H1 (cell line): ENCODE measurements at regions not wholly inside any gene's neighbourhood (a gene's known extent, or its start where the extent isn't known, plus 50 kb on each side); places are given as distances from the start of the nearest gene placed in this dataset.

Source experiments
- CTCF ChIA-PET: fragments of 300-600 bp; sonication (Branson Sonifier 250); formaldehyde crosslinking; loops from one replicate; lab custom pipeline; 2021; ENCODE audit not compliant: partially characterized antibody; lab: Charles Lee
- POLR2A ChIA-PET: fragments of 300-600 bp; sonication (Branson Sonifier 250); formaldehyde crosslinking; loops from one replicate; lab custom pipeline; 2021; ENCODE audit warnings: inconsistent platforms; ENCODE audit not compliant: partially characterized antibody; lab: Charles Lee
- DNase-seq, 2 experiments: peaks; one replicate each; pipeline versions ENCODE4 v3.0.0 to v3.0.0-alpha.2; 2010 to 2022; ENCODE audit warnings: low spot score in 2 of 2, low read depth in 1 of 2, mixed read lengths in 1 of 2
- FAIRE-seq: peaks from 2 replicates; lab custom pipeline; 2011; peaks lifted over from hg19 to GRCh38; lab: Jason Lieb, UNC
- H2AFZ ChIP-seq: 2 replicates; pipeline ENCODE4 v1.8.1; 2012; ENCODE audit warnings: low read length, inconsistent platforms
- H2AK5ac ChIP-seq: 2 replicates; pipeline ENCODE4 v1.6.1; 2013; ENCODE audit warnings: low read depth, low read length
- H2BK120ac ChIP-seq: replicated peaks from 2 replicates; pipeline ENCODE3; 2013; ENCODE audit warnings: low read depth, low read length, inconsistent platforms
- H2BK12ac ChIP-seq: 2 replicates; pipeline ENCODE4 v1.6.1; 2013; ENCODE audit warnings: low read depth, low read length
- H2BK15ac ChIP-seq: 2 replicates; pipeline ENCODE4 v1.6.1; 2013; ENCODE audit warnings: low read length
- H2BK20ac ChIP-seq: 2 replicates; pipeline ENCODE4 v1.6.1; 2013; ENCODE audit warnings: low read length
- H2BK5ac ChIP-seq: 2 replicates; pipeline ENCODE4 v1.6.1; 2013; ENCODE audit warnings: low read depth, low read length
- H3K14ac ChIP-seq: 2 replicates; pipeline ENCODE4 v1.6.1; 2013; ENCODE audit warnings: inconsistent platforms; ENCODE audit not compliant: insufficient read length
- H3K18ac ChIP-seq: 2 replicates; pipeline ENCODE4 v1.6.1; 2013; ENCODE audit warnings: low read length; ENCODE audit errors: extremely low read depth
- H3K23ac ChIP-seq: 2 replicates; pipeline ENCODE4 v1.6.1; 2013; ENCODE audit warnings: inconsistent platforms; ENCODE audit not compliant: insufficient read length
- H3K23me2 ChIP-seq: 2 replicates; pipeline ENCODE4 v1.6.1; 2013; ENCODE audit warnings: low read depth, low read length
- H3K27ac ChIP-seq: 2 replicates; pipeline ENCODE4 v1.6.1; 2011; ENCODE audit warnings: low read depth, low read length, inconsistent platforms
- H3K27me3 ChIP-seq, 4 experiments: replicated peaks in 1 of 4; 1 replicate in 1 of 4; 2 replicates in 3 of 4; pipeline versions ENCODE4 v1.6.1 to v1.8.1; 2011 to 2013; ENCODE audit warnings: low read length in 3 of 4, mild to moderate bottlenecking in 3 of 4, inconsistent platforms in 2 of 4, mixed read lengths in 2 of 4, moderate library complexity in 1 of 4; ENCODE audit not compliant: control insufficient read depth in 3 of 4, insufficient read depth in 3 of 4; ENCODE audit errors: extremely low read depth in 1 of 4
- H3K36me3 ChIP-seq, 4 experiments: 2 replicates each; pipeline versions ENCODE4 v1.6.1 to v1.8.1; 2011 to 2013; ENCODE audit warnings: mild to moderate bottlenecking in 4 of 4, low read length in 3 of 4, moderate library complexity in 2 of 4, control low read depth in 1 of 4, inconsistent platforms in 1 of 4; ENCODE audit not compliant: insufficient read depth in 4 of 4, control insufficient read depth in 2 of 4
- H3K4ac ChIP-seq: replicated peaks from 2 replicates; pipeline ENCODE3; 2013; ENCODE audit warnings: low read length, low read depth, mixed read lengths, inconsistent platforms; ENCODE audit not compliant: insufficient read length
- H3K4me1 ChIP-seq, 4 experiments: replicated peaks in 1 of 4; 1 replicate in 1 of 4; 2 replicates in 3 of 4; pipeline versions ENCODE4 v1.6.1 to v1.8.1; 2011 to 2013; ENCODE audit warnings: low read length in 3 of 4, inconsistent platforms in 2 of 4, mixed read lengths in 1 of 4; ENCODE audit not compliant: insufficient read depth in 4 of 4, control insufficient read depth in 3 of 4
- H3K4me2 ChIP-seq, 2 experiments: 2 replicates each; pipeline versions ENCODE4 v1.6.1 to v1.8.1; 2011 to 2013; ENCODE audit warnings: low read depth in 2 of 2, low read length in 2 of 2, control low read depth in 1 of 2, inconsistent platforms in 1 of 2, mild to moderate bottlenecking in 1 of 2; ENCODE audit not compliant: insufficient read depth in 1 of 2
- H3K4me3 ChIP-seq, 4 experiments: fragments of 200-600, 300-600 bp in 1 of 4; sonication (generic), shearing (Covaris generic), sonication (Bioruptor Twin) in 1 of 4; 2 replicates each; pipeline versions ENCODE4 v1.5.1 to v1.8.1; 2011 to 2016; ENCODE audit warnings: low read length in 4 of 4, low read depth in 3 of 4, control low read depth in 2 of 4, inconsistent platforms in 2 of 4, mild to moderate bottlenecking in 2 of 4, mixed read lengths in 1 of 4, moderate library complexity in 1 of 4; ENCODE audit not compliant: insufficient read depth in 2 of 4; ENCODE audit errors: extremely low read depth in 1 of 4
- H3K56ac ChIP-seq: replicated peaks from 2 replicates; pipeline ENCODE3; 2013; ENCODE audit warnings: low read depth, mild to moderate bottlenecking, mixed read lengths, low read length, inconsistent platforms; ENCODE audit not compliant: insufficient read length
- H3K79me1 ChIP-seq: 2 replicates; pipeline ENCODE4 v1.6.1; 2013; ENCODE audit warnings: low read depth, low read length, control low read depth
- H3K79me2 ChIP-seq, 2 experiments: 2 replicates each; pipeline versions ENCODE4 v1.6.1 to v1.8.1; 2012 to 2013; ENCODE audit warnings: low read length in 2 of 2, mild to moderate bottlenecking in 2 of 2, inconsistent platforms in 1 of 2; ENCODE audit not compliant: insufficient read depth in 2 of 2, control insufficient read depth in 1 of 2
- H3K9ac ChIP-seq, 4 experiments: replicated peaks in 1 of 4; 1 replicate in 1 of 4; 2 replicates in 3 of 4; pipeline versions ENCODE4 v1.6.1 to v1.8.1; 2011 to 2013; ENCODE audit warnings: low read depth in 3 of 4, low read length in 3 of 4, control low read depth in 2 of 4, mild to moderate bottlenecking in 2 of 4, moderate library complexity in 2 of 4, inconsistent platforms in 1 of 4; ENCODE audit errors: extremely low read depth in 1 of 4
- H3K9me3 ChIP-seq, 2 experiments: 2 replicates each; pipeline versions ENCODE4 v1.6.1 to v1.8.1; 2012 to 2013; ENCODE audit warnings: mild to moderate bottlenecking in 2 of 2, moderate library complexity in 2 of 2, control low read depth in 1 of 2, inconsistent platforms in 1 of 2, low read depth in 1 of 2, low read length in 1 of 2, mixed read lengths in 1 of 2; ENCODE audit not compliant: insufficient read depth in 2 of 2
- H4K20me1 ChIP-seq, 2 experiments: replicated peaks in 1 of 2; 2 replicates each; pipeline versions ENCODE3 to v1.8.1; 2011 to 2013; ENCODE audit warnings: inconsistent platforms in 2 of 2, low read length in 2 of 2, mild to moderate bottlenecking in 1 of 2; ENCODE audit not compliant: insufficient read depth in 2 of 2, control insufficient read depth in 1 of 2
- H4K5ac ChIP-seq: 2 replicates; pipeline ENCODE4 v1.6.1; 2013; ENCODE audit warnings: low read length, low read depth, mixed read lengths, inconsistent platforms; ENCODE audit not compliant: insufficient read length
- H4K8ac ChIP-seq: 2 replicates; pipeline ENCODE4 v1.8.0; 2013; ENCODE audit warnings: mild to moderate bottlenecking, moderate library complexity, low read length, inconsistent platforms; ENCODE audit not compliant: insufficient read depth; ENCODE audit errors: extremely low read depth
- H4K91ac ChIP-seq: replicated peaks from 2 replicates; pipeline ENCODE3; 2013; ENCODE audit warnings: low read length, mixed read lengths, inconsistent platforms; ENCODE audit not compliant: insufficient read length
- FOSL1 ChIP-seq: IDR thresholded peaks from 2 replicates; pipeline ENCODE4 v1.6.1; 2011; ENCODE audit warnings: mild to moderate bottlenecking, low read depth, low read length, moderate library complexity; ENCODE audit not compliant: insufficient read depth
- KDM5A ChIP-seq: fragments of 200-600 bp; IDR thresholded peaks from 2 replicates; pipeline ENCODE4 v1.7.1; 2012; ENCODE audit warnings: mild to moderate bottlenecking, low read length, inconsistent platforms, mixed read lengths
- RAD21 ChIP-seq, 2 experiments: IDR thresholded peaks in 1 of 2; conservative IDR thresholded peaks in 1 of 2; 2 replicates each; pipeline ENCODE4 v1.6.1; 2011; ENCODE audit warnings: low read depth in 2 of 2, low read length in 2 of 2, improper control_type of control experiment in 1 of 2, inconsistent platforms in 1 of 2, mild to moderate bottlenecking in 1 of 2, moderate library complexity in 1 of 2
- WGBS, 2 experiments: shearing (Covaris generic) in 1 of 2; methylation state at CpG; one replicate each; pipeline versions ENCODE4 v1.1.6 to v1.1.7; 2013 to 2015; ENCODE audit warnings: low lambda C conversion rate in 2 of 2, mixed read lengths in 2 of 2, inconsistent platforms in 1 of 2, low coverage in 1 of 2, missing lambda C conversion rate in 1 of 2; ENCODE audit not compliant: insufficient replicate concordance in 2 of 2, insufficient coverage in 1 of 2, insufficient read length in 1 of 2; ENCODE audit errors: extremely low coverage in 1 of 2, missing lambda C conversion rate in 1 of 2; 5-methylcytosine and 5-hydroxymethylcytosine counted together
- TF ChIP-seq, protein P1 (sequence below), 3 experiments: IDR thresholded peaks; 1 replicate in 2 of 3; 2 replicates in 1 of 3; pipeline versions ENCODE4 v1.5.1 to v1.6.1; 2011; ENCODE audit warnings: low read length in 3 of 3, mild to moderate bottlenecking in 3 of 3, inconsistent platforms in 2 of 3, low read depth in 1 of 3, moderate library complexity in 1 of 3; ENCODE audit not compliant: insufficient read depth in 1 of 3; ENCODE audit errors: control extremely low read depth in 1 of 3

DNA sequence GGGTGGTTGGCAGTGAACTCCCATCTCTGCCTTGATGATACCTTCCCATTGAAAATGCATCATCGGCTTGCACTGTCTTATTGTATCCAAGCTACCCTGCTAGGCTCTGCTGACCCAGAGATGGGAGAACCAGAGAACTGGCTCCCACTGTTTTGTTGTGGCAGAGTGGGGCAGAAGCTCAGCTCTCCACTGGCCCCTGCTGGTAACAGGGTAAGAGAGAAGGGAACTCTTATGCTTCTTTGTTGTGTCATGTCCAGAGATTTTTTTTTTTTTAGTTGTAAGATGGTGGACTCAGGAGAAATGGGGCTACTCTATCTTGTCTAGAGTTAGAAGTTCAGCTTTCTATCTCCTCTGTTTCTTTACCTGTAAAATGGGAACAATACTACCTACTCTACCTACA is 100.5 kb upstream of the SDK1 start:
- TF ChIP-seq KDM5A = no peak
- no peak for TF ChIP-seq FOSL1
- TF ChIP-seq, protein P1, sequence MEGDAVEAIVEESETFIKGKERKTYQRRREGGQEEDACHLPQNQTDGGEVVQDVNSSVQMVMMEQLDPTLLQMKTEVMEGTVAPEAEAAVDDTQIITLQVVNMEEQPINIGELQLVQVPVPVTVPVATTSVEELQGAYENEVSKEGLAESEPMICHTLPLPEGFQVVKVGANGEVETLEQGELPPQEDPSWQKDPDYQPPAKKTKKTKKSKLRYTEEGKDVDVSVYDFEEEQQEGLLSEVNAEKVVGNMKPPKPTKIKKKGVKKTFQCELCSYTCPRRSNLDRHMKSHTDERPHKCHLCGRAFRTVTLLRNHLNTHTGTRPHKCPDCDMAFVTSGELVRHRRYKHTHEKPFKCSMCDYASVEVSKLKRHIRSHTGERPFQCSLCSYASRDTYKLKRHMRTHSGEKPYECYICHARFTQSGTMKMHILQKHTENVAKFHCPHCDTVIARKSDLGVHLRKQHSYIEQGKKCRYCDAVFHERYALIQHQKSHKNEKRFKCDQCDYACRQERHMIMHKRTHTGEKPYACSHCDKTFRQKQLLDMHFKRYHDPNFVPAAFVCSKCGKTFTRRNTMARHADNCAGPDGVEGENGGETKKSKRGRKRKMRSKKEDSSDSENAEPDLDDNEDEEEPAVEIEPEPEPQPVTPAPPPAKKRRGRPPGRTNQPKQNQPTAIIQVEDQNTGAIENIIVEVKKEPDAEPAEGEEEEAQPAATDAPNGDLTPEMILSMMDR (IDR thresholded peaks at IDR 0.05; ENCODE audit: control extremely low read depth in 1 of 3, insufficient read depth in 1 of 3, low read depth in 1 of 3, low read length in 3 of 3) = peak; percentile 42 to 81 (median 72)
- peak; percentile 81 to 89 for TF ChIP-seq RAD21 (IDR thresholded peaks at IDR 0.05 in 1 of 2, conservative IDR thresholded peaks at IDR 0.05 in 1 of 2; ENCODE audit: low read depth in 2 of 2, low read length in 2 of 2)
- no peak overlapping the region for H2BK120ac ChIP-seq
- H2BK20ac ChIP-seq = peak overlapping the region; percentile 80; the same call in 1 of the 2 replicates
- H2AK5ac ChIP-seq = peak overlapping the region; percentile 7; the same call in 1 of the 2 replicates
- H3K56ac ChIP-seq = no peak overlapping the region
- H3K79me1 ChIP-seq = no peaks in the 10 kb centered on the region
- H4K91ac ChIP-seq = no peak overlapping the region
- H4K5ac ChIP-seq = no peak overlapping the region
- no peaks in the 10 kb centered on the region for H4K20me1 ChIP-seq
- 88% methylated on average over 1 of the region's 1 CpG; no CpG with 5 or more reads in 1 of the 2 experiments for WGBS, 2 experiments
- H3K4ac ChIP-seq = no peak overlapping the region
- H3K27ac ChIP-seq = no peak overlapping the region
- no peak overlapping the region for H4K8ac ChIP-seq
- FAIRE-seq (peak; percentile 50), DNase-seq (peak; percentile 41 to 71)
- H3K4me2 ChIP-seq = no peak overlapping the region
- H3K27me3 ChIP-seq = no peaks in the 10 kb centered on the region
- no peak overlapping the region for H3K4me3 ChIP-seq
- no peak overlapping the region for H3K23ac ChIP-seq
- H3K79me2 ChIP-seq = no peaks in the 10 kb centered on the region
- peak overlapping the region; percentile 78; the same call in 1 of the 2 replicates for H2BK12ac ChIP-seq
- H2AFZ ChIP-seq = no peak overlapping the region
- 0 out of 2 replicates have a peak overlapping the region, but pooled peaks have one; percentile 13 for H3K18ac ChIP-seq
- no peak overlapping the region for H2BK15ac ChIP-seq
- no peaks in the 10 kb centered on the region; the same call in 1 of the 2 replicates for H3K23me2 ChIP-seq
- H3K4me1 ChIP-seq = peaks cover 3 to 12% (median 8%) of the 10 kb centered on the region in 4 experiments; a peak in 6 of 7 replicates
- H3K14ac ChIP-seq = no peak overlapping the region
- CTCF ChIA-PET = interaction anchor here (0.6 to 1.9 kb wide), 23 partner anchors 11 to 1312 kb away, joined by 3 to 11 read pairs (median 3); no protein-coding TSS in a partner anchor
- H3K9me3 ChIP-seq = peaks cover 0 to 4% of the 10 kb centered on the region in 2 experiments; a peak in 1 of 4 replicates
- no peaks in the 10 kb centered on the region for H3K36me3 ChIP-seq
- POLR2A ChIA-PET = interaction anchor here (0.8 to 1.1 kb wide), 2 partner anchors 10 to 54 kb away, joined by 3 read pairs; no protein-coding TSS in a partner anchor
- no peak overlapping the region for H2BK5ac ChIP-seq
- no peak overlapping the region for H3K9ac ChIP-seq
